Left lung (tissue), 4 donors: ENCODE measurements at regions not wholly inside any gene's neighbourhood (a gene's known extent, or its start where the extent isn't known, plus 50 kb on each side); places are given as distances from the start of the nearest gene placed in this dataset.
A peak's percentile ranks its signal among the peaks of the same experiment; 100 is the strongest.

Source experiments
- ATAC-seq: fragments of 200-7000 bp; cut with Tn5 transposase; one replicate; pipeline ENCODE4 v1.9.1; 2020; ENCODE audit warnings: moderate library complexity
- DNase-seq, 4 donors: peaks; one replicate each; pipeline ENCODE4 v3.0.0-alpha.2; 2013 to 2020
- H3K27ac ChIP-seq, 2 donors: fragments of 200-600 bp; sonication (generic) in 1 of 2; one replicate each; pipeline versions ENCODE4 v1.5.0 to v1.8.0; 2020 to 2021
- H3K27me3 ChIP-seq, 2 donors: fragments of 200-600 bp; sonication (generic) in 1 of 2; one replicate each; pipeline versions ENCODE4 v1.5.0 to v1.8.0; 2020 to 2021
- H3K36me3 ChIP-seq, 2 donors: fragments of 200-600 bp; sonication (generic) in 1 of 2; one replicate each; pipeline versions ENCODE4 v1.5.0 to v1.8.0; 2020 to 2021
- H3K4me1 ChIP-seq, 2 donors: fragments of 200-600 bp; one replicate each; pipeline ENCODE4 v1.8.0; 2021
- H3K4me3 ChIP-seq, 2 donors: fragments of 200-600 bp; sonication (generic) in 1 of 2; one replicate each; pipeline versions ENCODE4 v1.5.0 to v1.8.0; 2020 to 2021; ENCODE audit warnings: mild to moderate bottlenecking in 1 of 2
- H3K9me3 ChIP-seq, 2 donors: fragments of 200-600 bp; sonication (generic) in 1 of 2; one replicate each; pipeline versions ENCODE4 v1.5.0 to v1.8.0; 2020 to 2021
- intact Hi-C, 2 donors: fragments of 100-400 bp; cut with DNase I; formaldehyde crosslinking; loops; one replicate each; pipeline versions ENCODE4 v1.11.2 to v1.14.2; 2022
- TF ChIP-seq, protein P1 (sequence below), 2 donors: fragments of 200-600 bp; sonication (generic) in 1 of 2; IDR thresholded peaks; one replicate each; pipeline versions ENCODE4 v1.5.0 to v1.8.0; 2021; ENCODE audit warnings: antibody characterized with exemption in 2 of 2
- donor health status: DM: no; HTN: yes; CAD: no.
- donor health status: DM: no; HTN: no; CAD: no.

DNA sequence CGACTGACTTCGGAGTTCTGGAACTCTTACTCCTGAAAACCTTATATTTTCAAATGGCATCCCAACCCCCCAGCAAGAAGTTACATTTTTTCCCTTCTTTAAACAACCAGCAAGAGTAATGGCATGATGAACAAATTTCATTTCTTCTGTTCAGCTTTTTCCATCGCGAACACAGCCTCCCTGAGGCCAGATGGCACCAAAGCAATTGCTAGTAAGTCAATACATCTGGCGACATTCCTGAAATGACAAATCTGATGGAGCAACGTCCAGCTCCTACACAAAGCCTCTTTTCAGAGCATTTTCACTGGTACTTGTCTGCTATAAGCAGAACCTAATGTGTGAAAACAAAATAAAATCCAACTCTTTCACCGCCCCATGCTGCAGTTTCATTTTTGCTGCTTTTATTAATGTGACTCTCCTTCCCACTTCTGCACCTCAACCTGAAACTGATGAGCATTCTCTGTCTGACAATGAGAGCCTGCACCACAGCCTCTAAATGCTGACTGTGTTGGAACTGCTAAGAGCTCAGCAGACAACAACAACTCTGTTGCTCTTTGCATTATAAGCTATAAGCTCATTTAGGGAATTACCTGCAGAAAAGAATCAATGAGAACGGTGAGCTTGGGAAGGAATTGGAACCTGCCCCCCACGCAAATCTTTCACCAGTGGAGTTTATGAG is 229.8 kb downstream of the FGFR2 start:
- ATAC-seq (no peak), DNase-seq (peak in 2 of 4 donors; percentile 88 to 90)
- no peak overlapping the region for H3K4me3 ChIP-seq
- no peaks in the 10 kb centered on the region for H3K9me3 ChIP-seq
- intact Hi-C loops: no loop called here
- no peak overlapping the region for H3K27ac ChIP-seq
- no peaks in the 10 kb centered on the region for H3K36me3 ChIP-seq
- H3K4me1 ChIP-seq: no peaks in the 10 kb centered on the region
- TF ChIP-seq, protein P1, sequence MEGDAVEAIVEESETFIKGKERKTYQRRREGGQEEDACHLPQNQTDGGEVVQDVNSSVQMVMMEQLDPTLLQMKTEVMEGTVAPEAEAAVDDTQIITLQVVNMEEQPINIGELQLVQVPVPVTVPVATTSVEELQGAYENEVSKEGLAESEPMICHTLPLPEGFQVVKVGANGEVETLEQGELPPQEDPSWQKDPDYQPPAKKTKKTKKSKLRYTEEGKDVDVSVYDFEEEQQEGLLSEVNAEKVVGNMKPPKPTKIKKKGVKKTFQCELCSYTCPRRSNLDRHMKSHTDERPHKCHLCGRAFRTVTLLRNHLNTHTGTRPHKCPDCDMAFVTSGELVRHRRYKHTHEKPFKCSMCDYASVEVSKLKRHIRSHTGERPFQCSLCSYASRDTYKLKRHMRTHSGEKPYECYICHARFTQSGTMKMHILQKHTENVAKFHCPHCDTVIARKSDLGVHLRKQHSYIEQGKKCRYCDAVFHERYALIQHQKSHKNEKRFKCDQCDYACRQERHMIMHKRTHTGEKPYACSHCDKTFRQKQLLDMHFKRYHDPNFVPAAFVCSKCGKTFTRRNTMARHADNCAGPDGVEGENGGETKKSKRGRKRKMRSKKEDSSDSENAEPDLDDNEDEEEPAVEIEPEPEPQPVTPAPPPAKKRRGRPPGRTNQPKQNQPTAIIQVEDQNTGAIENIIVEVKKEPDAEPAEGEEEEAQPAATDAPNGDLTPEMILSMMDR (IDR thresholded peaks at IDR 0.05): no peak
- no peaks in the 10 kb centered on the region for H3K27me3 ChIP-seq

DNA sequence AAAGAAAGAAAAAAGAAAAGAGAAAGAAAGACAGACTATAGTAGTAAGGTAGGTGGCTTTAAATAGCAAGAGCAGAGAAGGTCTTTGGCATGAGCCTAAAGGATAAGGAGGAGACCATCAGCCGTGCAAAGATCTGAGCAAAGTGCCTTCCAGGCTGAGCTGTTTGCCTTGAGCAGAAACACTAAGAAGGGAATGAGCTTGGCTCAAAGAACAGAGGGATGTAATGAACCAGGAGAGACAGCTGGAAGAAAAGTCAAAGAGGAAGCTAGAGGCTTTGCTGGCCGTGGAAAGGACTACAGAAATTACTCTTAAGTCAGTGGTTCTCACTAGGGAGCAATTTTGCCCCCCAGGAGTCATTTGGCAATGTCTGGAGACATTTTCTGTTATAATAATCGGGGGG is 228.6 kb downstream of the FGFR2 start:
- Histone ChIP-seq H3K36me3 (no peaks in the 10 kb centered on the region), H3K27ac (no peak overlapping the region), H3K9me3 (no peaks in the 10 kb centered on the region), H3K27me3 (no peaks in the 10 kb centered on the region), H3K4me1 (no peaks in the 10 kb centered on the region), H3K4me3 (no peak overlapping the region)
- ATAC-seq (no peak), DNase-seq (peak in 1 of 4 donors; percentile 44)
- TF ChIP-seq, protein P1 (IDR thresholded peaks at IDR 0.05): no peak
- intact Hi-C loops: no loop called here

DNA sequence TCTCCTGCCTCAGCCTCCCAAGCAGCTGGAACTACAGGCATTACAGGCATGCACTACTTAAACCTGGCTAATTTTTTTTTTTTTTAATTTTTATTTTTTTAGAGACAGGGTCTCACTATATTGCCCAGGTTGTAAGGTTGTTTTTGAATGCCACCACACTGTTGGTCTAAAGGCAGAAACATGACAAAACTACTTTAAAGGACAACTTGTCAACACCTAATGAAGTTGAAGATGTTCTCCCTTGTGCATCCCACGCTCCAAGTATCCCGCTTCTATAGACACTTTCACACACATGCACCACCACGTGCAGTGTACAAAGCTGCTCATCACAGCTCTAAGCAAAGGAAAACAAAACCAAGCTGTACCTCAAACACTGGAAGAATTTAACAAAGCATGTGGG is 226.4 kb downstream of the FGFR2 start:
- no peaks in the 10 kb centered on the region for H3K9me3 ChIP-seq
- intact Hi-C loops: no loop called here
- H3K36me3 ChIP-seq: no peaks in the 10 kb centered on the region
- TF ChIP-seq, protein P1 (IDR thresholded peaks at IDR 0.05): no peak
- no peaks in the 10 kb centered on the region for H3K4me1 ChIP-seq
- no peak overlapping the region for H3K27ac ChIP-seq
- ATAC-seq (no peak), DNase-seq (no peak)
- H3K27me3 ChIP-seq: no peaks in the 10 kb centered on the region
- H3K4me3 ChIP-seq: no peak overlapping the region

DNA sequence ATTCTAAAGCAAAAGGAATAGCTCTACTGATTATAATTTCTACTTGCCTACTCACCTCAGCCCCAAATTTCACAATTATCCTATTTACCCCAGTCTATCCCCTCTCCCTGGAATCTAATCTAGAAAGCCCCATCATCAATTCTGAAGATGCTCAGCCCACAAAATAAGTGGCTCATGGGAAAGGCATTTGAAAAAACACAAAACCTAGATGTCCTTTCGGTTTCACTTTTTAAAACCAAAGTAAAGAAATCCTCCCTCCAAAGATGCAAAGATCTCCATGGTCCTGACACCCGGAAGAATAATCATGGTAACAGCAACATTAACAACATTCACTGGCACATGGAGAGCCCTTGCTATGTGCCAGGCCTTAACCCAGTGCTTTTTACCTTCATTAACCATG is 224.8 kb downstream of the FGFR2 start:
- H3K4me1 ChIP-seq: no peaks in the 10 kb centered on the region
- no peaks in the 10 kb centered on the region for H3K9me3 ChIP-seq
- intact Hi-C loops: no loop called here
- ATAC-seq: no peak
- DNase-seq: no peak
- no peaks in the 10 kb centered on the region for H3K27me3 ChIP-seq
- H3K36me3 ChIP-seq: no peaks in the 10 kb centered on the region
- H3K4me3 ChIP-seq: no peak overlapping the region
- H3K27ac ChIP-seq: no peak overlapping the region
- TF ChIP-seq, protein P1 (IDR thresholded peaks at IDR 0.05): no peak

DNA sequence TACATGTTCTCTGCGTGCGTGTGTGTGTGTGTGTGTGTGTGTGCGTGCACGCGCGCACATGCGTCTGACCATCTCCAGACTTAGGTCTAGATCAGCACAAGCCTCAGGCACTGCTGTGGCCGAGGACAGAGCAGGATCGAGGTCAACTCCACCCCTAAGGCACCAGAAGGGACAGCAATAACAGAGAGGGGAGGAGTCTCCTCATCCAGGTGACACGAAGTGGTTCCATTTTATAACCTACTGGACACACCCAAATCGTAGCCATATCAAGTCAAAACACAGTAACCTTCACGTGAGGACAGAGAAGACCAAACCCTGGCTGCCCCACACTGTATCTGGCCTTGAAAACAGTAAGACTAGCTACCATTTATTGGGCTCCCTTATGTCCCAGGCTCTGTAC is 224.1 kb downstream of the FGFR2 start:
- ATAC-seq: no peak
- Histone ChIP-seq H3K27ac (no peak overlapping the region), H3K9me3 (no peaks in the 10 kb centered on the region), H3K4me1 (no peaks in the 10 kb centered on the region), H3K36me3 (no peaks in the 10 kb centered on the region), H3K27me3 (no peaks in the 10 kb centered on the region), H3K4me3 (no peak overlapping the region)
- DNase-seq: no peak
- TF ChIP-seq, protein P1 (IDR thresholded peaks at IDR 0.05): no peak
- intact Hi-C loops: no loop called here
